ENCODE measurements at regions not wholly inside any gene's neighbourhood (a gene's known extent, or its start where the extent isn't known, plus 50 kb on each side); places are given as distances from the start of the nearest gene placed in this dataset.

GRCh38 chr17:77887464-77888241 lies 70.8 kb upstream of the TNRC6C start (continued):
- TF ChIP-seq STAT5B (CRISPR knock-in tag; IDR thresholded peaks at IDR 0.05) (no peak), IRF9 (tag; IDR thresholded peaks at IDR 0.05) (peak; percentile 76; the same call in 1 of the 2 replicates), ZNF592 (IDR thresholded peaks at IDR 0.05) (no peak; the same call in 1 of the 2 replicates), CREB3L1 (IDR thresholded peaks at IDR 0.05; ENCODE audit: borderline replicate concordance, low read depth) (peak; percentile 93), DPF2 (IDR thresholded peaks at IDR 0.05) (peak; percentile 29; the same call in 1 of the 2 replicates), FOXP1 (CRISPR knock-in tag; IDR thresholded peaks at IDR 0.05) (no peak), EGR1 (conservative IDR thresholded peaks at IDR 0.05) (peak; percentile 51), GABPB2 (CRISPR knock-in tag; conservative IDR thresholded peaks at IDR 0.05) (no peak), SAFB2 (IDR thresholded peaks at IDR 0.05; ENCODE audit: borderline replicate concordance, low read depth, low read length, severe bottlenecking) (no peak), SP2 (IDR thresholded peaks at IDR 0.05; ENCODE audit: extremely low read depth, low read depth, low read length, poor library complexity, severe bottlenecking) (no peak), ELF4 (CRISPR knock-in tag; IDR thresholded peaks at IDR 0.05) (0 out of 2 replicates have a peak, but pooled peaks have one; percentile 57), MAZ (CRISPR knock-in tag; conservative IDR thresholded peaks at IDR 0.05 in 1 of 2, IDR thresholded peaks at IDR 0.05 in 1 of 2) (peak in 1 of 2 experiments; percentile 65; a peak in 2 of 4 replicates), RBM22 (IDR thresholded peaks at IDR 0.05; ENCODE audit: low read depth, low read length, poor library complexity, severe bottlenecking) (no peak), HNRNPK (IDR thresholded peaks at IDR 0.05; ENCODE audit: low read depth, low read length, poor library complexity, severe bottlenecking) (no peak), NRF1 (conservative IDR thresholded peaks at IDR 0.05 in 1 of 2, IDR thresholded peaks at IDR 0.05 in 1 of 2) (peak; percentile 77 to 80), NR2C2 (CRISPR knock-in tag; IDR thresholded peaks at IDR 0.05) (no peak), NR2C2 (tag; IDR thresholded peaks at IDR 0.05) (peak; percentile 51; the same call in 1 of the 2 replicates)
